ENCODE measurements at regions not wholly inside any gene's neighbourhood (a gene's known extent, or its start where the extent isn't known, plus 50 kb on each side); places are given as distances from the start of the nearest gene placed in this dataset.

GRCh38 chr12:85708775-85709174 lies 127.4 kb downstream of the RASSF9 start (continued):
- TF ChIP-seq ZNF609 (CRISPR knock-in tag; IDR thresholded peaks at IDR 0.05; ENCODE audit: borderline replicate concordance) (no peak), ZNF784 (CRISPR knock-in tag; IDR thresholded peaks at IDR 0.05; ENCODE audit: borderline replicate concordance) (no peak)

- ChIA-PET POLR2A (no interaction called here), CTCF (ENCODE audit: low intra/inter-chr PET ratio, low total read pairs) (no interaction called here)
- in situ Hi-C loops (cut with HindIII; ENCODE audit: extremely low pct_ligation_motif_present, low pct_unique_long_range_greater_than_20kb) = no loop called here
- DNase-seq (ENCODE audit: low spot score) (no peak), ATAC-seq (no peak), FAIRE-seq (no peak)
- no peaks in the 10 kb centered on the region for H3K27me3 ChIP-seq (ENCODE audit: control insufficient read depth in 1 of 2, insufficient read depth in 2 of 2, low read length in 2 of 2)
- H3K27ac ChIP-seq (ENCODE audit: extremely low read length, insufficient read depth, low read length) = no peak overlapping the region
- H3K79me2 ChIP-seq (ENCODE audit: insufficient read depth, low read length) = no peaks in the 10 kb centered on the region
- intact Hi-C loops (cut with micrococcal nuclease; ENCODE audit: unreplicated experiment) = no loop called here
- H3K9me3 ChIP-seq (ENCODE audit: low read length) = no peaks in the 10 kb centered on the region
- no peaks in the 10 kb centered on the region for H4K20me1 ChIP-seq (ENCODE audit: insufficient read depth, low read length)
- H3K4me2 ChIP-seq (ENCODE audit: low read depth, low read length) = no peak overlapping the region
- no peak overlapping the region for H2AFZ ChIP-seq (ENCODE audit: low read length)
- TF ChIP-seq ZNF678 (CRISPR knock-in tag; IDR thresholded peaks at IDR 0.05) (no peak), ONECUT2 (CRISPR knock-in tag; IDR thresholded peaks at IDR 0.05) (no peak), ATF7 (IDR thresholded peaks at IDR 0.05) (0 out of 2 replicates have a peak, but pooled peaks have one; percentile 15), ATF7 (CRISPR knock-in tag; IDR thresholded peaks at IDR 0.05) (no peak), CREB1 (IDR thresholded peaks at IDR 0.05) (peak; percentile 77), CREB1 (CRISPR knock-in tag; IDR thresholded peaks at IDR 0.05) (no peak), CEBPB (IDR thresholded peaks at IDR 0.05; ENCODE audit: borderline replicate concordance, low read depth, low read length) (peak; percentile 13; the same call in 1 of the 2 replicates), ZNF503 (CRISPR knock-in tag; IDR thresholded peaks at IDR 0.05) (no peak)
- no peak overlapping the region for H3K4me3 ChIP-seq (replicated peaks in 1 of 3; ENCODE audit: insufficient read depth in 1 of 3, low read depth in 2 of 3, low read length in 3 of 3)
- BruUV-seq (replicated peaks) = no TSS peak
- no peak overlapping the region for H3K9ac ChIP-seq (ENCODE audit: insufficient read depth, low read depth, low read length)
- H3K4me1 ChIP-seq (ENCODE audit: insufficient read depth, low read length) = no peaks in the 10 kb centered on the region
- under 1% methylated on average over 4 of the region's 4 CpGs for WGBS (ENCODE audit: low lambda C conversion rate)
- H3K36me3 ChIP-seq (replicated peaks in 1 of 2; ENCODE audit: control insufficient read depth in 1 of 2, insufficient read depth in 2 of 2, low read length in 2 of 2) = no peaks in the 10 kb centered on the region
Observed at GRCh38 chr12:85711735-85712390, 124.3 kb downstream of the RASSF9 start.

Measured in HepG2 (cell line).